ENCODE measurements at regions not wholly inside any gene's neighbourhood (a gene's known extent, or its start where the extent isn't known, plus 50 kb on each side); places are given as distances from the start of the nearest gene placed in this dataset.

DNA sequence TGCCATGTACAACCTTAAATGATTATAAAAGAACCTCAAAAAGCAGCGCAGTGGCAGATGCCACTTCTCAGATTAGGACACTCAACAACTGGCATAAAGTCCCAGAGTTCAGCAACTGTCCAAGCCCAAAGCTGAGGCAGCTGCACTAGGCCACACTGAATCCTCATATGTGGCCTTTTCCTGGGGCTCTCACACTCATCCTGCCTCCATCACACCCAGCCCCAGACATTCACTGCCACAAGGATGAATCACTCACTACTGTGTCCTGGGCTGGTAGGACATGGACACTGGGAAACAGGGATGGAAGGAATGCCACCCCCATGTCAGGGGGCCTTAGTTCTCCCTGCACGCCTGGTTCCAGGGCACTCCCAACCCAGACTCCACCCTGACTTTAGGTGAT lies 547.7 kb downstream of the TNS3 start:
- CTCF ChIA-PET: no interaction called here
- H3K4me3 ChIP-seq (ENCODE audit: control insufficient read depth in 1 of 2, extremely low read depth in 1 of 2, low read length in 1 of 2): no peak overlapping the region
- H3K36me3 Mint-ChIP-seq: no peaks in the 10 kb centered on the region
- DNase-seq (no peak), ATAC-seq (replicated peaks in 1 of 4) (no peak)
- H3K9me3 Mint-ChIP-seq: peaks cover 0 to 12% (median 0%) of the 10 kb centered on the region in 3 donors
- 43% methylated on average over 1 of the region's 2 CpGs for WGBS (ENCODE audit: insufficient coverage)
- H3K4me1 ChIP-seq (ENCODE audit: control insufficient read depth in 1 of 2, extremely low read depth in 1 of 2, insufficient read depth in 2 of 2, low read length in 2 of 2): no peaks in the 10 kb centered on the region
- peaks cover 0 to 6% of the 10 kb centered on the region in 2 donors for H3K27me3 Mint-ChIP-seq
- POLR2A ChIA-PET: no interaction called here
- H3K4me3 Mint-ChIP-seq: no peak overlapping the region
- no peaks in the 10 kb centered on the region for H3K27me3 ChIP-seq (replicated peaks in 1 of 2; ENCODE audit: control insufficient read depth in 2 of 2, extremely low read depth in 1 of 2, insufficient read depth in 2 of 2, low read length in 1 of 2)
- no peaks in the 10 kb centered on the region for H3K36me3 ChIP-seq (ENCODE audit: control insufficient read depth in 2 of 2, extremely low read depth in 1 of 2, insufficient read depth in 1 of 2, low read length in 1 of 2)
- H3K9me3 ChIP-seq: no peaks in the 10 kb centered on the region
- no peak overlapping the region for H3K27ac ChIP-seq (ENCODE audit: low read length)
- H3K4me1 Mint-ChIP-seq: no peaks in the 10 kb centered on the region
- H3K27ac Mint-ChIP-seq: no peak overlapping the region

DNA sequence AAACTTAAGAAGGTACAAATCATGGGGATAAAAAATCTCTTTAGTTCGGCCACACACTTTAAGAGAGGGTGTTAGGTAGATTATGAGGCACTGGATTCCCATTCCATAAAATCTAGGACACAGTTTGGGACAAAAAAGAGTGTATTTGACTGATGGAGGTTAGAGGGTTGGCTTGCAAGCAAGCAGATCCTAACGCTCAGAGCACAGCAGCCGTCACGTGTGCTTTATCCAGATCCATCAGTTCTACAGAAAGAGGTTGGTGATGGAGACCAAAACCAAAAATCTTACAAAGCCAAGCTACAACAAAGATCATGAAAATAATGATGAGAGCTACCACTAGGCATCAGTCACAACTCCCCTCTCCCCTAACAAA lies 549.4 kb downstream of the TNS3 start:
- CTCF ChIA-PET: no interaction called here

DNA sequence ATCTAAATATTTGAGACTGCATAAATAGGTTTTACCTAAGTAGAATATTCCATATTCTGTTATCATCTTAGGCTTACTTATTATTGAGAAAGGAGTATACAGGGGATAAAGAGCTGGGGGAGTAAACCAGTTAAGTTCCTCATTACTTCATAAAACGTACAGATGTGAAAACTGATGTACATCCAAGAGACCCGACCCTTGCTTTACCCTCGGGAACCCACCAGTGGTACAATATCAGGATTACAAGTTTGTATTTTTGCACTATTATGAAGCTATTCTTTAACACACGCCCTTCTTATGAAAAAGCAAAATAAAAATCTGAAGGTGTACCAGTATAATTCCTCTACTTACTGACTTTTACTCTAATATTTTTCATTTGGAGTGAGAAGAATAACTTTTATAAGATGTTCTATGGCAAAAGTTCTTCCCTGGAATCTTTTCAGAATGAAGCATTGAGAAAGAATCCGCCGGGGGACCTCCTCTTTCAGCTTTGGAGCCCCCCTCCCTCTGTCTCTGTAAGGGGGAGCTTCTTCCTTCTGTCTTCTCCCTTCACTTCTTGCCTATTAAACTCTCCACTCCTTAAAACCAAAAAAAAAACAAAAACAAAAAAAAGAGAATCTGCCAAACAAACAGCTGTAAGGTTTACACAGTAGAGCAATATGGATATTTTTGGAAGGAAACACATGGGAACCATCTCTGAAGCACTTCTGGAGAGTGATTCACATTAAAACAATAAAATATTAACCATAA lies 550.0 kb downstream of the TNS3 start:
- WGBS (ENCODE audit: insufficient coverage): no CpG with 5 or more reads among the region's 6 CpGs
- ATAC-seq (replicated peaks in 1 of 4): no peak
- CTCF ChIA-PET: no interaction called here
- no peak overlapping the region for H3K27ac ChIP-seq (ENCODE audit: low read length)
- H3K4me1 ChIP-seq (ENCODE audit: control insufficient read depth in 1 of 2, extremely low read depth in 1 of 2, insufficient read depth in 2 of 2, low read length in 2 of 2): no peaks in the 10 kb centered on the region
- no peak overlapping the region for H3K4me3 ChIP-seq (ENCODE audit: control insufficient read depth in 1 of 2, extremely low read depth in 1 of 2, low read length in 1 of 2)
- H3K27me3 ChIP-seq (replicated peaks in 1 of 2; ENCODE audit: control insufficient read depth in 2 of 2, extremely low read depth in 1 of 2, insufficient read depth in 2 of 2, low read length in 1 of 2): no peaks in the 10 kb centered on the region
- H3K4me1 Mint-ChIP-seq: no peaks in the 10 kb centered on the region
- H3K27me3 Mint-ChIP-seq: peaks cover 0 to 6% of the 10 kb centered on the region in 2 donors
- no peak for DNase-seq
- no peaks in the 10 kb centered on the region for H3K36me3 Mint-ChIP-seq
- no peak overlapping the region for H3K27ac Mint-ChIP-seq
- no peaks in the 10 kb centered on the region for H3K9me3 ChIP-seq
- H3K9me3 Mint-ChIP-seq: peaks cover 0 to 10% (median 0%) of the 10 kb centered on the region in 3 donors
- H3K36me3 ChIP-seq (ENCODE audit: control insufficient read depth in 2 of 2, extremely low read depth in 1 of 2, insufficient read depth in 1 of 2, low read length in 1 of 2): no peaks in the 10 kb centered on the region
- H3K4me3 Mint-ChIP-seq: no peak overlapping the region
- POLR2A ChIA-PET: no interaction called here

More for the DNA sequence above, 549.4 kb downstream of the TNS3 start:
- H3K4me1 ChIP-seq (ENCODE audit: control insufficient read depth in 1 of 2, extremely low read depth in 1 of 2, insufficient read depth in 2 of 2, low read length in 2 of 2): no peaks in the 10 kb centered on the region
- no peak overlapping the region for H3K4me3 ChIP-seq (ENCODE audit: control insufficient read depth in 1 of 2, extremely low read depth in 1 of 2, low read length in 1 of 2)
- Mint-ChIP-seq H3K27ac (no peak overlapping the region), H3K4me1 (no peaks in the 10 kb centered on the region), H3K27me3 (peaks cover 0 to 6% of the 10 kb centered on the region in 2 donors), H3K4me3 (no peak overlapping the region), H3K9me3 (peaks cover 0 to 12% (median 0%) of the 10 kb centered on the region in 3 donors), H3K36me3 (no peaks in the 10 kb centered on the region)
- H3K36me3 ChIP-seq (ENCODE audit: control insufficient read depth in 2 of 2, extremely low read depth in 1 of 2, insufficient read depth in 1 of 2, low read length in 1 of 2): no peaks in the 10 kb centered on the region
- no peaks in the 10 kb centered on the region for H3K9me3 ChIP-seq
- H3K27ac ChIP-seq (ENCODE audit: low read length): no peak overlapping the region
- WGBS (ENCODE audit: insufficient coverage): no CpG with 5 or more reads among the region's 4 CpGs
- ATAC-seq (replicated peaks in 1 of 4): no peak
- DNase-seq: no peak
- no peaks in the 10 kb centered on the region for H3K27me3 ChIP-seq (replicated peaks in 1 of 2; ENCODE audit: control insufficient read depth in 2 of 2, extremely low read depth in 1 of 2, insufficient read depth in 2 of 2, low read length in 1 of 2)
- POLR2A ChIA-PET: no interaction called here

DNA sequence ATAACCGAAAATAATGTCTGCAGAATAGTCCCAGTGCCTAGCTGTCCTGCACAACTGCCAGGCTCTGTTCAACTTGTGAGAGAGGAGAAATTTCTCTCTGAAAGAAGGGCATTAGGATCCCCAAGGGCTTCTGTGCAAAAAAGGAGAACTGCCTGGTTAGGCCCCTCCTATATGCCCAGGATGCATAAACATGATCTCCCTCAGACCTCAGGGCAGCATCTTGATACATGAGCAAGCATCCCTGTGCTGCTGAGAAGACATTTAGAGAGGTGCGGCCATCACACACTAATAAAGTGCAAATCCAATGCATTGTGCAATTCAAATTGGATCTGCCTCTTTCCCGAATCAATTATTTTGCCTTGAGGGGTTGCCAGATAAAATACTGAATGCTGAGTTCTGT lies 553.6 kb downstream of the TNS3 start:
- Histone ChIP-seq H3K9me3 (no peaks in the 10 kb centered on the region), H3K4me1 (ENCODE audit: control insufficient read depth in 1 of 2, extremely low read depth in 1 of 2, insufficient read depth in 2 of 2, low read length in 2 of 2) (no peaks in the 10 kb centered on the region), H3K27me3 (replicated peaks in 1 of 2; ENCODE audit: control insufficient read depth in 2 of 2, extremely low read depth in 1 of 2, insufficient read depth in 2 of 2, low read length in 1 of 2) (no peaks in the 10 kb centered on the region), H3K27ac (ENCODE audit: low read length) (no peak overlapping the region), H3K36me3 (ENCODE audit: control insufficient read depth in 2 of 2, extremely low read depth in 1 of 2, insufficient read depth in 1 of 2, low read length in 1 of 2) (no peaks in the 10 kb centered on the region), H3K4me3 (ENCODE audit: control insufficient read depth in 1 of 2, extremely low read depth in 1 of 2, low read length in 1 of 2) (no peak overlapping the region)
- Mint-ChIP-seq H3K27ac (no peak overlapping the region), H3K27me3 (no peaks in the 10 kb centered on the region), H3K9me3 (peaks cover 0 to 5% (median 3%) of the 10 kb centered on the region in 3 donors), H3K4me3 (no peak overlapping the region), H3K4me1 (no peaks in the 10 kb centered on the region), H3K36me3 (no peaks in the 10 kb centered on the region)
- DNase-seq: no peak
- ATAC-seq (replicated peaks in 1 of 4): no peak
- ChIA-PET CTCF (no interaction called here), POLR2A (no interaction called here)
- WGBS (ENCODE audit: insufficient coverage): 80% methylated on average over 1 of the region's 3 CpGs

DNA sequence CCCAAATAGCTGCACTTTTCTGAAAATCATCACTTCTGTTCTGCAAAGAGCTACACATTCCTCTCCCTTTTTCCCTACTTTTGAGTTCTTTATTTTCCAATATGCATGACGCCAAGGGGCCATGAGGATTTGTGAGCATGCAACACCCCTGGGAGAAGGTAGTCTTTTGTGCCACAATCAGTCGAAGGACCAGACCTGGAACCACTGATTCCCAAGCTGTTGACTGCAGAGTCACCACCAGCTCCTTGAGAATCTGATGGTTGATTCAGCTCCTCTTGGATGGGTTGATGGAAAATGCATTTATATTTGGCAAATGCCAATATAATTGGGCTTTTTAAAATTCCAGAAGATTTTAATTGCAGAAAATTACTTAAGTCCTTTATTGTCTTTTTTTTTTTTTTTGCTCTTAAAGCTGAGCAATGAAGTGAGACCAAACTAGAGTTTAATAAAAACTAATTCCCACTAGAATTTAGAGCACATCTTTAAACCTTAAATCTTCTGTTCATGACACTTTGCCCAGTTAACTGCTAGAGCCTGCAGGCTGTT lies 554.1 kb downstream of the TNS3 start:
- H3K27me3 Mint-ChIP-seq: no peaks in the 10 kb centered on the region
- DNase-seq: no peak
- H3K4me1 Mint-ChIP-seq: no peaks in the 10 kb centered on the region
- CTCF ChIA-PET: no interaction called here
- no peaks in the 10 kb centered on the region for H3K4me1 ChIP-seq (ENCODE audit: control insufficient read depth in 1 of 2, extremely low read depth in 1 of 2, insufficient read depth in 2 of 2, low read length in 2 of 2)
- H3K27me3 ChIP-seq (replicated peaks in 1 of 2; ENCODE audit: control insufficient read depth in 2 of 2, extremely low read depth in 1 of 2, insufficient read depth in 2 of 2, low read length in 1 of 2): no peaks in the 10 kb centered on the region
- no peak overlapping the region for H3K27ac ChIP-seq (ENCODE audit: low read length)
- H3K4me3 ChIP-seq (ENCODE audit: control insufficient read depth in 1 of 2, extremely low read depth in 1 of 2, low read length in 1 of 2): no peak overlapping the region
- H3K36me3 Mint-ChIP-seq: no peaks in the 10 kb centered on the region
- H3K36me3 ChIP-seq (ENCODE audit: control insufficient read depth in 2 of 2, extremely low read depth in 1 of 2, insufficient read depth in 1 of 2, low read length in 1 of 2): no peaks in the 10 kb centered on the region
- WGBS (ENCODE audit: insufficient coverage): 79% methylated on average over 2 of the region's 2 CpGs
- ATAC-seq (replicated peaks in 1 of 4): no peak
- POLR2A ChIA-PET: no interaction called here
- no peak overlapping the region for H3K4me3 Mint-ChIP-seq
- no peak overlapping the region for H3K27ac Mint-ChIP-seq
- H3K9me3 Mint-ChIP-seq: peaks cover 0 to 5% (median 3%) of the 10 kb centered on the region in 3 donors
- no peaks in the 10 kb centered on the region for H3K9me3 ChIP-seq

DNA sequence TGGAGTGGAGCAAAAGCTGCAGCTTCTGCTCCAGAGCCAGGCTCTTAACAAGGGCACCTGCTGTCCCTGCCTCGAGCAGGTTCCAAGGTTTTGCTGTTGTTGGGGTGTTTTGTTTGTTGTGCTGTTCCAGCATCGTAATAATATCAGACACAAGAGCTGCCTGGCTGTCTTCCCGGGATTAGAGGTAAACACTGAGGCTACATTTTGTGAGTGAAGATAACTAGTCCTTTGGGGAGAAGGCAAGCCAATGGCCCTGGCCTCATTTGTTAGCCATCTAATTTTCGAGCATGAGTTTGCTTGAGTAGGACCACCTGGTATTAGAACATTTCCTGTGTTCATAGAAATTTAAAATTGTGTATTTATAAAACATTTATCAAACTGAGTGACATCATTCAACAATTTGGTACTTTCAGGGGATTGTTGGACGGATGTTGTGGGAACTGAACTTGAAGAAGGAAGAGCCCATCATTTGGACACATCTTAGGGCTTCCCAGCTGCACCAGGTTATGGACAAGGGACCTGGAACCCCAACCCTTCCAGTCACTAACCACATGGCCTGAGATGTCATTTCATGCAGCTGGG lies 555.0 kb downstream of the TNS3 start:
- Histone ChIP-seq H3K4me3 (ENCODE audit: control insufficient read depth in 1 of 2, extremely low read depth in 1 of 2, low read length in 1 of 2) (no peak overlapping the region), H3K27ac (ENCODE audit: low read length) (no peak overlapping the region), H3K9me3 (no peaks in the 10 kb centered on the region), H3K4me1 (ENCODE audit: control insufficient read depth in 1 of 2, extremely low read depth in 1 of 2, insufficient read depth in 2 of 2, low read length in 2 of 2) (no peaks in the 10 kb centered on the region), H3K36me3 (ENCODE audit: control insufficient read depth in 2 of 2, extremely low read depth in 1 of 2, insufficient read depth in 1 of 2, low read length in 1 of 2) (no peaks in the 10 kb centered on the region), H3K27me3 (replicated peaks in 1 of 2; ENCODE audit: control insufficient read depth in 2 of 2, extremely low read depth in 1 of 2, insufficient read depth in 2 of 2, low read length in 1 of 2) (no peaks in the 10 kb centered on the region)
- WGBS (ENCODE audit: insufficient coverage): 66% methylated on average over 4 of the region's 5 CpGs
- Mint-ChIP-seq H3K27me3 (no peaks in the 10 kb centered on the region), H3K4me3 (no peak overlapping the region), H3K4me1 (no peaks in the 10 kb centered on the region), H3K27ac (no peak overlapping the region), H3K9me3 (peaks cover 0 to 5% (median 3%) of the 10 kb centered on the region in 3 donors), H3K36me3 (no peaks in the 10 kb centered on the region)
- ATAC-seq (replicated peaks in 1 of 4) (no peak), DNase-seq (no peak)
- ChIA-PET POLR2A (no interaction called here), CTCF (no interaction called here)

Measured in T-cell (primary cell).